ENCODE measurements at regions not wholly inside any gene's neighbourhood (a gene's known extent, or its start where the extent isn't known, plus 50 kb on each side); places are given as distances from the start of the nearest gene placed in this dataset.

- no peak for TF ChIP-seq POLR2AphosphoS5 (IDR thresholded peaks at IDR 0.05)
- TF ChIP-seq CTCF (IDR thresholded peaks at IDR 0.05): no peak
Measured at GRCh38 chr11:110850846-110851245, 138.6 kb upstream of the ARHGAP20 start.
